GM18909 (cell line): ENCODE measurements at regions not wholly inside any gene's neighbourhood (a gene's known extent, or its start where the extent isn't known, plus 50 kb on each side); places are given as distances from the start of the nearest gene placed in this dataset.

ENCODE experiments used
- ATAC-seq: cut with Tn5 transposase; IDR thresholded peaks from one replicate; pipeline ENCODE4 v1.9.1; 2021; ENCODE audit warnings: mild to moderate bottlenecking; ENCODE audit not compliant: unreplicated experiment, poor library complexity

- peak; percentile 43 for ATAC-seq
These were observed 60.6 kb upstream of the GAP43 start for GRCh38 chr3:115562636-115563267.

DNA sequence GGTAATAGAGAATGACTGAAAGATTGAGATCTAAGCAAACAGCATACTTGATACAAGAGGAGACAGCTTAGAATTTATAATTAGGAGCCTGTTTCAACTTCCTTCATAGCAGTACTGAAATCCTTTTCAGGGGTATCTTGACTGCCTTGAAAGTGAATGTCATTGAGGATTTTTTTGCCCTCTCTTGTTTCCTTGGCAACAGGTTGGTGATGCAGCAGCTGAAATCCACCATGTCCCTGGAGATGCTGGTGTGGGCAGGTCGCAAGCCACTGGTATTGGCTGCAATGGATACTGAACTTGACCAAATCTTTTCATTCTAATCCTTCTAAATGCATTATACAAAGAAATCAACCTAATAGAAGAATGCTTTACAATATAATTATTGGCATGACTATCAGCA, 59.3 kb upstream of the GAP43 start:
- no peak for ATAC-seq

- no peak for ATAC-seq
These were observed 51.9 kb upstream of the GAP43 start for GRCh38 chr3:115571413-115571812.
